ENCODE measurements at regions not wholly inside any gene's neighbourhood (a gene's known extent, or its start where the extent isn't known, plus 50 kb on each side); places are given as distances from the start of the nearest gene placed in this dataset.

GRCh38 chr6:11439876-11440275 lies 97.7 kb upstream of the TMEM170B start:
- no peak for TF ChIP-seq POLR2A (IDR thresholded peaks at IDR 0.05; ENCODE audit: low read depth, low read length)
- DNase-seq (ENCODE audit: insufficient read length, low spot score): no peak
- no peak for FAIRE-seq

- DNase-seq (ENCODE audit: insufficient read length, low spot score) (no peak), FAIRE-seq (no peak)
- TF ChIP-seq POLR2A (IDR thresholded peaks at IDR 0.05; ENCODE audit: low read depth, low read length): no peak
These were observed 98.5 kb upstream of the TMEM170B start for GRCh38 chr6:11439017-11439420.

DNA sequence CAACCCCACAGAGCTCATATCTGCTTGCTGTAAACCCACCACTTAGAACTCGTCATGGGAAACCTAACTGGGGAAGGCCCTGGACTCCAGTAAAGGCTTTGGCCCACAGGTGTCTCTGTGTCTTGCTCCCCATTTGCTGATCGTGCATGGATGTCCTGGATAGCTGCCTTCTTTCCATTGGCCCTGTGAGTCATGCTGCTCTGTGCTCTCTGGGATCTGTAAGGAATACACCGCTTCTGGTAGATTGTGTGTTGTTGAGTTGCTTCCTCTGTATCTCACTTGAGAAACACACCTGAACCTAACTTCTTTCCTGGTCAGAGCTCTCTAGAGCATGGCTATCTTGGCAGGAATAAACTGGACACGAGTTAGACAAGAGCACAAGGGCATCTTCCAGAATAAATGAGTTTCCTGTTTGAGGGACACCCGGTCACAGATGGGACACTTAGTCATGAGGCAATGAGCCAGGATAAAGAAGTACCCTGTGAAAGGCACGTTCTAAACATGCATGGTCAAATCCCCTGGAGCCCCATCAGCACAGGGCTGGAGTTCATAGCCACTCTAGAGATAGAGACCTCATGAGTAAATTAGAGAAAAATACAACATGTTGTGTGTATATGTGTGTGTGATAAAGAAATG lies 99.6 kb upstream of the TMEM170B start:
- no peak for DNase-seq (ENCODE audit: insufficient read length, low spot score)
- TF ChIP-seq POLR2A (IDR thresholded peaks at IDR 0.05; ENCODE audit: low read depth, low read length): no peak
- FAIRE-seq: peak; percentile 75

GRCh38 chr6:11436508-11437096 lies 100.9 kb upstream of the TMEM170B start:
- TF ChIP-seq POLR2A (IDR thresholded peaks at IDR 0.05; ENCODE audit: low read depth, low read length): no peak
- DNase-seq (ENCODE audit: insufficient read length, low spot score): no peak

GRCh38 chr6:11434565-11435326 lies 102.8 kb upstream of the TMEM170B start:
- no peak for FAIRE-seq
- TF ChIP-seq POLR2A (IDR thresholded peaks at IDR 0.05; ENCODE audit: low read depth, low read length): no peak
- no peak for DNase-seq (ENCODE audit: insufficient read length, low spot score)

More at GRCh38 chr6:11436508-11437096, 100.9 kb upstream of the TMEM170B start:
- no peak for FAIRE-seq

GRCh38 chr6:11433860-11434259 lies 103.7 kb upstream of the TMEM170B start:
- FAIRE-seq (no peak), DNase-seq (ENCODE audit: insufficient read length, low spot score) (no peak)
- TF ChIP-seq POLR2A (IDR thresholded peaks at IDR 0.05; ENCODE audit: low read depth, low read length): no peak

GRCh38 chr6:11432713-11433450 lies 104.7 kb upstream of the TMEM170B start:
- no peak for TF ChIP-seq POLR2A (IDR thresholded peaks at IDR 0.05; ENCODE audit: low read depth, low read length)
- DNase-seq (ENCODE audit: insufficient read length, low spot score) (no peak), FAIRE-seq (peak; percentile 52)

- no peak for TF ChIP-seq POLR2A (IDR thresholded peaks at IDR 0.05; ENCODE audit: low read depth, low read length)
- no peak for DNase-seq (ENCODE audit: insufficient read length, low spot score)
- FAIRE-seq: no peak
These were observed 105.5 kb upstream of the TMEM170B start for GRCh38 chr6:11432091-11432490.

GRCh38 chr6:11431455-11431937 lies 106.1 kb upstream of the TMEM170B start:
- TF ChIP-seq POLR2A (IDR thresholded peaks at IDR 0.05; ENCODE audit: low read depth, low read length): no peak
- FAIRE-seq: no peak
- no peak for DNase-seq (ENCODE audit: insufficient read length, low spot score)

DNA sequence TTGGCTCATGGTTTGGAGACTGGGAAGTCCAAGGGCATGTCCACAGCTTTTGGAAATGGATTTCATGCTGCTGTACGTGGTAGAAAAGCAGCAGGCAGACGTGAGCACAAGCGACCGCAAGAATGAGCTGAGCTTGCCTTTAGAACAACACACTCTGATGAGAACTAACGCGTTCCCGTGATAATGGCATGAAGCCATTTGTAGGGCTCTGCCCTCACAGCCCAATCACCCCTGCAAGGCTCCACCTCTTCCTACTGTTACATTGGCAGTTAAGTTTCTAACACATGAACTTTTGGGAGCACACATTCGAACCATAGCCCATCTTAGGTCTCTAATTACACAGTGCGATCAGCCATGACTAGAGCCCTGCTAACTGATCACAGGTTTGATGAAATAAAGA lies 107.5 kb upstream of the TMEM170B start:
- no peak for FAIRE-seq
- TF ChIP-seq POLR2A (IDR thresholded peaks at IDR 0.05; ENCODE audit: low read depth, low read length): no peak
- DNase-seq (ENCODE audit: insufficient read length, low spot score): no peak

DNA sequence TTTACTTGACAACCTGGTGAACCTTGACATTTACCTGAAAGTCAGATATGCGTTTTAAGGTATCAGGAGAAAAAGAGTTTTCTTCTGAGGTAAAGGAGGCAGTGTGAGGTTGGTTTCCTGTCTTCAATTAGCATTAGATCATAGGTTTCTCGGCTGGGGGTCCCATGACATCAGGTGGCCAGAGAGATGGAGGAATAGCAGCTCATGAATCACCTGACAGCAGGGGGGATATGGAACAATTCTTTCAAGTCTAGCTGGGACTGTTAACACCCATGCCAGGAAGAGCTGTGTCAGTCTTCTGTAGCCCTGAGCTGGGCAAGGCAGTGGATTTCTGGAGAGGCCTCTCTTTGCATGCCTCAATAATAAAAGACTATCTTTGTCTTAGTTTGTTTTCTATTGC lies 108.0 kb upstream of the TMEM170B start:
- FAIRE-seq (peak; percentile 80), DNase-seq (ENCODE audit: insufficient read length, low spot score) (no peak)
- TF ChIP-seq POLR2A (IDR thresholded peaks at IDR 0.05; ENCODE audit: low read depth, low read length): no peak

GRCh38 chr6:11428895-11429294 lies 108.7 kb upstream of the TMEM170B start:
- DNase-seq (ENCODE audit: insufficient read length, low spot score): peak; percentile 41
- FAIRE-seq: peak; percentile 85
- TF ChIP-seq POLR2A (IDR thresholded peaks at IDR 0.05; ENCODE audit: low read depth, low read length): no peak

DNA sequence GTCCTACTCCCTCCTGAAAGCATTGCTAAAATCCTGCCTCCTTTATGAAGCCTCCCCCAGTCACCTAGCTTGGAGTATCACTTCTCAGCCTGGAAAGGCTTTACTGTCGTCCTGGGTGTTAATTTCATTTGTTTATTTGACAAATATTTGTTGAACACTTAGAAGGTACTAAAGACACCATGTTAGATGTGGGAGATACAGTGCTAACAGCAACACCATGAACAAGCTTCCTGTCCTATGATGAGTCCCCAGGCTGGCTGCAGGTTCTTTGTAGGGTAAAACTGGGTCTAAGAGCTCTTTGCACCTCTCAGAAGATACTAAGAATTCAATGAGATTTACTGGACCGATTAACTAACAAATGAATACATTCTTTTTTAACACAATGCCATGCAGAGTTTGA lies 109.2 kb upstream of the TMEM170B start:
- DNase-seq (ENCODE audit: insufficient read length, low spot score) (no peak), FAIRE-seq (no peak)
- no peak for TF ChIP-seq POLR2A (IDR thresholded peaks at IDR 0.05; ENCODE audit: low read depth, low read length)

DNA sequence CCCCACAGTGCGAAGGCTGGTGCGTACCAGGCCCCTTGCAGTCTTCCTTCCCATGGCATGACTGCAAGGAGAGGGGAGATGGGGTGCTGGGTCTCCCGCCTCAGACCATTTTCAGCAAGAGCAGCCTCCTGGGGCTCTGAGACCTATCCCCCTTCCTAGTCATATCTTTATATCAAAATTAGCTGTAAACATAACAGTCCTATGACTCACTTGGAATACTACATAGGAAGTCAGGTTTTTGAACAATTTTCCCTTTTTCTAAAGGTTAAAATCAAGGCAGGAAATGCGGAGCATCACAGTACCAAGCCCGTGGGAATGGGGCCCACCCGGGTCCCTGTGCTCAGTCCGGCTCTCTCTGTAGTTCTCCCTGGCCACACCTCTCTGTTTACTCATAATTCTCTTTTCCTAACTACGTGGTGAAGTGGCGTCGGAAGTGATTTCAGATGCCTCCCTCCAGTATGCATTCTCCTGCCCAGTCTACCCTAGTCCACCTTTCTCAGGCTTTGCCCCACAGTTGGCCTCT lies 109.8 kb upstream of the TMEM170B start:
- DNase-seq (ENCODE audit: insufficient read length, low spot score): no peak
- no peak for TF ChIP-seq POLR2A (IDR thresholded peaks at IDR 0.05; ENCODE audit: low read depth, low read length)

More for the DNA sequence above, 109.8 kb upstream of the TMEM170B start:
- no peak for FAIRE-seq

All from H54 (cell line).